ENCODE measurements at regions not wholly inside any gene's neighbourhood (a gene's known extent, or its start where the extent isn't known, plus 50 kb on each side); places are given as distances from the start of the nearest gene placed in this dataset.

- H3K9me2 ChIP-seq (ENCODE audit: insufficient read depth): no peaks in the 10 kb centered on the region
- H3K27me3 ChIP-seq (ENCODE audit: insufficient read depth, low read length): no peaks in the 10 kb centered on the region
- no TSS peak for BruUV-seq (replicated peaks)
- H3K36me3 ChIP-seq (ENCODE audit: control insufficient read depth in 1 of 2, insufficient read depth in 2 of 2, low read length in 2 of 2): no peaks in the 10 kb centered on the region
- no peak overlapping the region for H2AFZ ChIP-seq (ENCODE audit: low read depth, low read length, poor library complexity, severe bottlenecking)
- no peak for TF ChIP-seq SP1 (IDR thresholded peaks at IDR 0.05; ENCODE audit: low read depth)
- no peak for TF ChIP-seq JUND (IDR thresholded peaks at IDR 0.05)
- no peak for TF ChIP-seq EZH2phosphoT487 (IDR thresholded peaks at IDR 0.05; ENCODE audit: borderline replicate concordance)
- no peak for TF ChIP-seq SRF (IDR thresholded peaks at IDR 0.05; ENCODE audit: low read depth)
- TF ChIP-seq REST (IDR thresholded peaks at IDR 0.05; ENCODE audit: low read depth): no peak
- TF ChIP-seq CEBPB (IDR thresholded peaks at IDR 0.05; ENCODE audit: low read depth): no peak
- no peak for TF ChIP-seq ZNF274 (IDR thresholded peaks at IDR 0.05; ENCODE audit: low read depth, low read length)
- TF ChIP-seq FOSL1 (IDR thresholded peaks at IDR 0.05; ENCODE audit: low read depth): no peak
- no peak for TF ChIP-seq CBX3 (IDR thresholded peaks at IDR 0.05; ENCODE audit: low read depth)
- TF ChIP-seq EGR1 (IDR thresholded peaks at IDR 0.05; ENCODE audit: low read depth): no peak
- TF ChIP-seq ZFX (IDR thresholded peaks at IDR 0.05): no peak
- TF ChIP-seq ZBTB33 (IDR thresholded peaks at IDR 0.05; ENCODE audit: extremely low read depth, insufficient replicate concordance, low read length): no peak
- no peak for TF ChIP-seq POLR2AphosphoS5 (IDR thresholded peaks at IDR 0.05; ENCODE audit: low read depth, low read length)
- no peak for TF ChIP-seq TCF7L2 (IDR thresholded peaks at IDR 0.05; ENCODE audit: borderline replicate concordance, extremely low read depth, insufficient read depth, insufficient read length)
- no peak for DNase-seq (ENCODE audit: low read depth, low spot score)
- no peaks in the 10 kb centered on the region; a peak in 1 of 4 replicates for H3K9me3 ChIP-seq (ENCODE audit: control insufficient read depth in 1 of 2, insufficient read depth in 1 of 2, low read depth in 1 of 2, low read length in 2 of 2)
- H3K4me3 ChIP-seq (replicated peaks in 1 of 2; ENCODE audit: low read depth in 1 of 2, low read length in 2 of 2): no peak overlapping the region
- no peaks in the 10 kb centered on the region for H3K4me1 ChIP-seq (ENCODE audit: control insufficient read depth in 1 of 2, insufficient read depth in 2 of 2, low read length in 2 of 2)
- H3K79me2 ChIP-seq (ENCODE audit: insufficient read depth, low read length): no peaks in the 10 kb centered on the region
- RAD21 ChIA-PET (ENCODE audit: low non-redundant PET in 1 of 2, low total read pairs in 2 of 2, uncharacterized antibody in 2 of 2, unreplicated experiment in 2 of 2): no interaction called here
- ATAC-seq: no peak
- H3K4me2 ChIP-seq (ENCODE audit: low read length): no peak overlapping the region
- H4K20me1 ChIP-seq (ENCODE audit: insufficient read depth): no peaks in the 10 kb centered on the region
- intact Hi-C loops (cut with micrococcal nuclease): no loop called here
- POLR2A ChIA-PET: no interaction called here
- CTCF ChIA-PET: no interaction called here
- no peak overlapping the region for H3K9ac ChIP-seq (ENCODE audit: low read length)
- no peak overlapping the region for H3K27ac ChIP-seq (ENCODE audit: low read depth, low read length)
Measured at GRCh38 chr9:16357828-16358227, 512.6 kb downstream of the BNC2 start.
